H1 (cell line): ENCODE measurements at regions not wholly inside any gene's neighbourhood (a gene's known extent, or its start where the extent isn't known, plus 50 kb on each side); places are given as distances from the start of the nearest gene placed in this dataset.
A peak's percentile ranks its signal among the peaks of the same experiment; 100 is the strongest.

Experiments
- CTCF ChIA-PET: fragments of 300-600 bp; sonication (Branson Sonifier 250); formaldehyde crosslinking; loops from one replicate; lab custom pipeline; 2021; ENCODE audit not compliant: partially characterized antibody; lab: Charles Lee
- POLR2A ChIA-PET: fragments of 300-600 bp; sonication (Branson Sonifier 250); formaldehyde crosslinking; loops from one replicate; lab custom pipeline; 2021; ENCODE audit warnings: inconsistent platforms; ENCODE audit not compliant: partially characterized antibody; lab: Charles Lee
- DNase-seq, 2 experiments: peaks; one replicate each; pipeline versions ENCODE4 v3.0.0 to v3.0.0-alpha.2; 2010 to 2022; ENCODE audit warnings: low spot score in 2 of 2, low read depth in 1 of 2, mixed read lengths in 1 of 2
- FAIRE-seq: peaks from 2 replicates; lab custom pipeline; 2011; peaks lifted over from hg19 to GRCh38; lab: Jason Lieb, UNC
- H2AFZ ChIP-seq: 2 replicates; pipeline ENCODE4 v1.8.1; 2012; ENCODE audit warnings: low read length, inconsistent platforms
- H2AK5ac ChIP-seq: 2 replicates; pipeline ENCODE4 v1.6.1; 2013; ENCODE audit warnings: low read depth, low read length
- H2BK120ac ChIP-seq: replicated peaks from 2 replicates; pipeline ENCODE3; 2013; ENCODE audit warnings: low read depth, low read length, inconsistent platforms
- H2BK12ac ChIP-seq: 2 replicates; pipeline ENCODE4 v1.6.1; 2013; ENCODE audit warnings: low read depth, low read length
- H2BK15ac ChIP-seq: 2 replicates; pipeline ENCODE4 v1.6.1; 2013; ENCODE audit warnings: low read length
- H2BK20ac ChIP-seq: 2 replicates; pipeline ENCODE4 v1.6.1; 2013; ENCODE audit warnings: low read length
- H2BK5ac ChIP-seq: 2 replicates; pipeline ENCODE4 v1.6.1; 2013; ENCODE audit warnings: low read depth, low read length
- H3K14ac ChIP-seq: 2 replicates; pipeline ENCODE4 v1.6.1; 2013; ENCODE audit warnings: inconsistent platforms; ENCODE audit not compliant: insufficient read length
- H3K18ac ChIP-seq: 2 replicates; pipeline ENCODE4 v1.6.1; 2013; ENCODE audit warnings: low read length; ENCODE audit errors: extremely low read depth
- H3K23ac ChIP-seq: 2 replicates; pipeline ENCODE4 v1.6.1; 2013; ENCODE audit warnings: inconsistent platforms; ENCODE audit not compliant: insufficient read length
- H3K23me2 ChIP-seq: 2 replicates; pipeline ENCODE4 v1.6.1; 2013; ENCODE audit warnings: low read depth, low read length
- H3K27ac ChIP-seq: 2 replicates; pipeline ENCODE4 v1.6.1; 2011; ENCODE audit warnings: low read depth, low read length, inconsistent platforms
- H3K27me3 ChIP-seq, 4 experiments: replicated peaks in 1 of 4; 1 replicate in 1 of 4; 2 replicates in 3 of 4; pipeline versions ENCODE4 v1.6.1 to v1.8.1; 2011 to 2013; ENCODE audit warnings: low read length in 3 of 4, mild to moderate bottlenecking in 3 of 4, inconsistent platforms in 2 of 4, mixed read lengths in 2 of 4, moderate library complexity in 1 of 4; ENCODE audit not compliant: control insufficient read depth in 3 of 4, insufficient read depth in 3 of 4; ENCODE audit errors: extremely low read depth in 1 of 4
- H3K36me3 ChIP-seq, 4 experiments: 2 replicates each; pipeline versions ENCODE4 v1.6.1 to v1.8.1; 2011 to 2013; ENCODE audit warnings: mild to moderate bottlenecking in 4 of 4, low read length in 3 of 4, moderate library complexity in 2 of 4, control low read depth in 1 of 4, inconsistent platforms in 1 of 4; ENCODE audit not compliant: insufficient read depth in 4 of 4, control insufficient read depth in 2 of 4
- H3K4ac ChIP-seq: replicated peaks from 2 replicates; pipeline ENCODE3; 2013; ENCODE audit warnings: low read length, low read depth, mixed read lengths, inconsistent platforms; ENCODE audit not compliant: insufficient read length
- H3K4me1 ChIP-seq, 4 experiments: replicated peaks in 1 of 4; 1 replicate in 1 of 4; 2 replicates in 3 of 4; pipeline versions ENCODE4 v1.6.1 to v1.8.1; 2011 to 2013; ENCODE audit warnings: low read length in 3 of 4, inconsistent platforms in 2 of 4, mixed read lengths in 1 of 4; ENCODE audit not compliant: insufficient read depth in 4 of 4, control insufficient read depth in 3 of 4
- H3K4me2 ChIP-seq, 2 experiments: 2 replicates each; pipeline versions ENCODE4 v1.6.1 to v1.8.1; 2011 to 2013; ENCODE audit warnings: low read depth in 2 of 2, low read length in 2 of 2, control low read depth in 1 of 2, inconsistent platforms in 1 of 2, mild to moderate bottlenecking in 1 of 2; ENCODE audit not compliant: insufficient read depth in 1 of 2
- H3K4me3 ChIP-seq, 4 experiments: fragments of 200-600, 300-600 bp in 1 of 4; sonication (generic), shearing (Covaris generic), sonication (Bioruptor Twin) in 1 of 4; 2 replicates each; pipeline versions ENCODE4 v1.5.1 to v1.8.1; 2011 to 2016; ENCODE audit warnings: low read length in 4 of 4, low read depth in 3 of 4, control low read depth in 2 of 4, inconsistent platforms in 2 of 4, mild to moderate bottlenecking in 2 of 4, mixed read lengths in 1 of 4, moderate library complexity in 1 of 4; ENCODE audit not compliant: insufficient read depth in 2 of 4; ENCODE audit errors: extremely low read depth in 1 of 4
- H3K56ac ChIP-seq: replicated peaks from 2 replicates; pipeline ENCODE3; 2013; ENCODE audit warnings: low read depth, mild to moderate bottlenecking, mixed read lengths, low read length, inconsistent platforms; ENCODE audit not compliant: insufficient read length
- H3K79me1 ChIP-seq: 2 replicates; pipeline ENCODE4 v1.6.1; 2013; ENCODE audit warnings: low read depth, low read length, control low read depth
- H3K79me2 ChIP-seq, 2 experiments: 2 replicates each; pipeline versions ENCODE4 v1.6.1 to v1.8.1; 2012 to 2013; ENCODE audit warnings: low read length in 2 of 2, mild to moderate bottlenecking in 2 of 2, inconsistent platforms in 1 of 2; ENCODE audit not compliant: insufficient read depth in 2 of 2, control insufficient read depth in 1 of 2
- H3K9ac ChIP-seq, 4 experiments: replicated peaks in 1 of 4; 1 replicate in 1 of 4; 2 replicates in 3 of 4; pipeline versions ENCODE4 v1.6.1 to v1.8.1; 2011 to 2013; ENCODE audit warnings: low read depth in 3 of 4, low read length in 3 of 4, control low read depth in 2 of 4, mild to moderate bottlenecking in 2 of 4, moderate library complexity in 2 of 4, inconsistent platforms in 1 of 4; ENCODE audit errors: extremely low read depth in 1 of 4
- H3K9me3 ChIP-seq, 2 experiments: 2 replicates each; pipeline versions ENCODE4 v1.6.1 to v1.8.1; 2012 to 2013; ENCODE audit warnings: mild to moderate bottlenecking in 2 of 2, moderate library complexity in 2 of 2, control low read depth in 1 of 2, inconsistent platforms in 1 of 2, low read depth in 1 of 2, low read length in 1 of 2, mixed read lengths in 1 of 2; ENCODE audit not compliant: insufficient read depth in 2 of 2
- H4K20me1 ChIP-seq, 2 experiments: replicated peaks in 1 of 2; 2 replicates each; pipeline versions ENCODE3 to v1.8.1; 2011 to 2013; ENCODE audit warnings: inconsistent platforms in 2 of 2, low read length in 2 of 2, mild to moderate bottlenecking in 1 of 2; ENCODE audit not compliant: insufficient read depth in 2 of 2, control insufficient read depth in 1 of 2
- H4K5ac ChIP-seq: 2 replicates; pipeline ENCODE4 v1.6.1; 2013; ENCODE audit warnings: low read length, low read depth, mixed read lengths, inconsistent platforms; ENCODE audit not compliant: insufficient read length
- H4K8ac ChIP-seq: 2 replicates; pipeline ENCODE4 v1.8.0; 2013; ENCODE audit warnings: mild to moderate bottlenecking, moderate library complexity, low read length, inconsistent platforms; ENCODE audit not compliant: insufficient read depth; ENCODE audit errors: extremely low read depth
- H4K91ac ChIP-seq: replicated peaks from 2 replicates; pipeline ENCODE3; 2013; ENCODE audit warnings: low read length, mixed read lengths, inconsistent platforms; ENCODE audit not compliant: insufficient read length
- ASH2L ChIP-seq: fragments of 200-600, 300-600 bp; sonication (generic); IDR thresholded peaks from one replicate; pipeline ENCODE4 v1.7.1; 2017; ENCODE audit warnings: low read length
- BCL11A ChIP-seq, 2 experiments: IDR thresholded peaks; one replicate each; pipeline ENCODE4 v1.6.1; 2011; ENCODE audit warnings: low read depth in 2 of 2, low read length in 2 of 2, mild to moderate bottlenecking in 2 of 2
- CHD1 ChIP-seq: IDR thresholded peaks from 2 replicates; pipeline ENCODE4 v1.6.1; 2012; ENCODE audit warnings: low read depth, low read length, improper control_type of control experiment
- GTF2F1 ChIP-seq: IDR thresholded peaks from 2 replicates; pipeline ENCODE4 v1.6.1; 2012; ENCODE audit warnings: low read depth, low read length, improper control_type of control experiment, borderline replicate concordance
- HDAC2 ChIP-seq, 2 experiments: fragments of 300-600 bp in 1 of 2; sonication (generic) in 1 of 2; IDR thresholded peaks; 2 replicates each; pipeline ENCODE4 v1.6.1; 2011 to 2012; ENCODE audit warnings: low read depth in 2 of 2, low read length in 2 of 2, mild to moderate bottlenecking in 2 of 2, moderate library complexity in 2 of 2, borderline replicate concordance in 1 of 2, inconsistent platforms in 1 of 2
- RAD21 ChIP-seq, 2 experiments: IDR thresholded peaks in 1 of 2; conservative IDR thresholded peaks in 1 of 2; 2 replicates each; pipeline ENCODE4 v1.6.1; 2011; ENCODE audit warnings: low read depth in 2 of 2, low read length in 2 of 2, improper control_type of control experiment in 1 of 2, inconsistent platforms in 1 of 2, mild to moderate bottlenecking in 1 of 2, moderate library complexity in 1 of 2
- WGBS, 2 experiments: shearing (Covaris generic) in 1 of 2; methylation state at CpG; one replicate each; pipeline versions ENCODE4 v1.1.6 to v1.1.7; 2013 to 2015; ENCODE audit warnings: low lambda C conversion rate in 2 of 2, mixed read lengths in 2 of 2, inconsistent platforms in 1 of 2, low coverage in 1 of 2, missing lambda C conversion rate in 1 of 2; ENCODE audit not compliant: insufficient replicate concordance in 2 of 2, insufficient coverage in 1 of 2, insufficient read length in 1 of 2; ENCODE audit errors: extremely low coverage in 1 of 2, missing lambda C conversion rate in 1 of 2; 5-methylcytosine and 5-hydroxymethylcytosine counted together
- TF ChIP-seq, protein P1 (sequence below): IDR thresholded peaks from 2 replicates; pipeline ENCODE4 v1.6.1; 2011; ENCODE audit warnings: low read length, improper control_type of control experiment

DNA sequence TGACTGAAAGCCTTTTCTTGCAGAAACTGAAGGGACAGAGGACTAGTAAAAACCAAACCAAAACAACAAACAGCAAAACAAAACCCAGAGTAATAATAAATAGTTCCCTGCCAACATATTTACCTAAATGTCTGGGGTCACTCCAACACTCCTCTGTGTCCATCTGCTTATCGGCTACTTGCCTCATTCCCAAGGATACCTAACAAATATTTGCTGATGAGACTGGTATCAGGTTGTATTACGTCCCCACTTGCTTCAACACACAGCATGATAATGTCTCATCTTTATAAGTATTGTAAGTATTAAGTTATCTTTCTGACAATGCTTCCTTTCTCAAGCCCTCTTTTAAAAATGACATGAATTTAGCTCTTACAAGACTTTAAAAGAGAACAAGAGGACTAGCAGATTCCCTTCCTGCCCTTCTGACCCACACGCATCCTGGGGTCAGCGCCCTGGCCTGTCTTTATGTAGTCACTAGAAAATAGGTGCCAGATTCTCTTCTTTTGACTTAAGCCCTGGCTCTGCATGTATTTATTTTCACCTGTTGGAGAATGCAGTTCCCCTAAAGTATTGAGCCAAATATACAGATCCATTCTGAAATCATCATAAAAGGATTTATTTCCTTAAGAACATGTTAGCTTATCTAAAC is 110.2 kb downstream of the SEM1 start:
- no peak overlapping the region for H3K9ac ChIP-seq
- 58% methylated on average over 4 of the region's 4 CpGs; no CpG with 5 or more reads in 1 of the 2 experiments for WGBS, 2 experiments

More for the DNA sequence above, 110.2 kb downstream of the SEM1 start:
- H3K56ac ChIP-seq, result no peak overlapping the region
- TF ChIP-seq, protein P1, sequence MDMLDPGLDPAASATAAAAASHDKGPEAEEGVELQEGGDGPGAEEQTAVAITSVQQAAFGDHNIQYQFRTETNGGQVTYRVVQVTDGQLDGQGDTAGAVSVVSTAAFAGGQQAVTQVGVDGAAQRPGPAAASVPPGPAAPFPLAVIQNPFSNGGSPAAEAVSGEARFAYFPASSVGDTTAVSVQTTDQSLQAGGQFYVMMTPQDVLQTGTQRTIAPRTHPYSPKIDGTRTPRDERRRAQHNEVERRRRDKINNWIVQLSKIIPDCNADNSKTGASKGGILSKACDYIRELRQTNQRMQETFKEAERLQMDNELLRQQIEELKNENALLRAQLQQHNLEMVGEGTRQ, result no peak
- TF ChIP-seq CHD1 (no peak), BCL11A (IDR thresholded peaks at IDR 0.05; ENCODE audit: low read depth in 2 of 2, low read length in 2 of 2) (no peak), ASH2L (no peak), HDAC2 (IDR thresholded peaks at IDR 0.05; ENCODE audit: borderline replicate concordance in 1 of 2, low read depth in 2 of 2, low read length in 2 of 2) (no peak), RAD21 (IDR thresholded peaks at IDR 0.05 in 1 of 2, conservative IDR thresholded peaks at IDR 0.05 in 1 of 2; ENCODE audit: low read depth in 2 of 2, low read length in 2 of 2) (no peak), GTF2F1 (no peak)
- TF ChIP-seq, all 59 proteins: peak for 0
- POLR2A ChIA-PET, result no interaction called here
- Histone ChIP-seq H3K4me3 (no peak overlapping the region), H2AK5ac (no peak overlapping the region), H3K23ac (no peak overlapping the region), H3K4me1 (peaks cover 0 to 7% (median under 1%) of the 10 kb centered on the region in 4 experiments; a peak in 1 of 7 replicates), H4K8ac (no peak overlapping the region), H2BK20ac (no peak overlapping the region), H3K79me1 (no peaks in the 10 kb centered on the region), H3K79me2 (no peaks in the 10 kb centered on the region), H3K9me3 (no peaks in the 10 kb centered on the region), H2AFZ (peak overlapping the region; percentile 83), H2BK5ac (no peak overlapping the region), H4K20me1 (no peaks in the 10 kb centered on the region), H2BK12ac (no peak overlapping the region), H3K23me2 (no peaks in the 10 kb centered on the region), H2BK120ac (no peak overlapping the region), H3K14ac (no peak overlapping the region), H3K36me3 (no peaks in the 10 kb centered on the region), H3K18ac (no peak overlapping the region), H4K91ac (no peak overlapping the region), H3K4me2 (no peak overlapping the region), H2BK15ac (no peak overlapping the region), H3K27me3 (no peaks in the 10 kb centered on the region), H4K5ac (no peak overlapping the region), H3K4ac (no peak overlapping the region), H3K27ac (no peak overlapping the region)
- CTCF ChIA-PET, result no interaction called here
- DNase-seq (no peak), FAIRE-seq (no peak)
